ENCODE measurements at regions not wholly inside any gene's neighbourhood (a gene's known extent, or its start where the extent isn't known, plus 50 kb on each side); places are given as distances from the start of the nearest gene placed in this dataset.
A peak's percentile ranks its signal among the peaks of the same experiment; 100 is the strongest.

DNA sequence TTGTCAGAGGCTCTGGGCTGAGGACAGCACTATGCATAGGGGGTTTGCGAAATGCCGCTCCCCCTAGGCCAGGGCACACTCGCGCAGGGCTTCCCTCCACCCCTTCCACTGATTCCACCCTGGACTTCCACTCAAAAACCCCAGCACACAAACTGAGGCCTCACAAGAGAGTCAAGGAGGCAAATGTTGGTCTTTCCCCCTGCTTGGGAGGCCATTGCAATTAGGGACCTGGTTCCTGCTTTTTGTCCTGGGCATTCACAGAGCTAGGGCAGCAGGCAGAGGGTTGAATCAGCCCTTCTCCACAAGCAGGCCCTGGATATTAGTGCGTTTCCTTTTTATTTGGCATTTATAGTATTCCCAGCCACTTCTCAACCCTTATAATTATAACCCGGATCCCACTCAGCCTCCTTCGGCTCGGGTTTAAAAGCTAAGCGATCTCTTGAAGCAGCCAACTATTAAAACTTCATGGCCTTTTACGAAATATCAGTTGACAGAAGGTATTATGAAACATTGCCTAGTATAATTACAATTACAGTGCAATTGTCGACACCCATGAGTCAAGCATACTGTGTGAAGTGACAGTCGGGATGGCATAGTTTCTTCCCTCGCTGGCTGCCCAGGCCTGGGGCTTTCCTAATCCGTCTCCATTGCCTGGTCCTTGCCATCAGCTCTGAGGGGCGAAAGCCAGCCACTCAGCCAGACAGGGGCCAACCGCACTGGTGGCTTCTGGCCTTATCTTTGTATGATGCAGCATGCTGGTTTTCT, 285.5 kb upstream of the MAP3K1 start:
- Histone ChIP-seq H3K4me3 (no peak overlapping the region), H3K79me2 (ENCODE audit: control insufficient read depth, insufficient read depth, low read length) (no peaks in the 10 kb centered on the region), H3K27ac (ENCODE audit: extremely low read depth, low read depth, low read length) (no peak overlapping the region), H3K4me1 (replicated peaks in 1 of 2; ENCODE audit: control insufficient read depth in 2 of 2, insufficient read depth in 2 of 2, low read length in 2 of 2) (peaks cover 0 to 9% of the 10 kb centered on the region in 2 experiments; a peak in 4 of 5 replicates), H3K36me3 (ENCODE audit: control insufficient read depth, insufficient read depth, low read length) (no peaks in the 10 kb centered on the region), H3K9me1 (ENCODE audit: control insufficient read depth, insufficient read depth, low read length) (no peaks in the 10 kb centered on the region), H3K4me2 (ENCODE audit: insufficient read depth, low read length) (no peak overlapping the region), H3K27me3 (ENCODE audit: control insufficient read depth in 2 of 2, insufficient read depth in 2 of 2, low read length in 2 of 2) (peaks cover 0 to 6% of the 10 kb centered on the region in 2 experiments; a peak in 2 of 5 replicates), H4K20me1 (replicated peaks; ENCODE audit: control insufficient read depth, insufficient read depth, low read length) (no peaks in the 10 kb centered on the region; the same call in 1 of the 2 replicates), H3K9ac (ENCODE audit: insufficient read depth in 1 of 2, low read depth in 2 of 2, low read length in 2 of 2) (no peak overlapping the region), H3K9me3 (replicated peaks; ENCODE audit: control insufficient read depth, insufficient read depth, low read depth, low read length) (no peaks in the 10 kb centered on the region), H2AFZ (ENCODE audit: low read depth, low read length) (peak overlapping the region; percentile 18; the same call in 1 of the 2 replicates)
- no peak; the same call in 2 of the 3 replicates for ATAC-seq
- TF ChIP-seq MTF1 (CRISPR knock-in tag; IDR thresholded peaks at IDR 0.05; ENCODE audit: borderline replicate concordance) (no peak), KLF6 (CRISPR knock-in tag; IDR thresholded peaks at IDR 0.05; ENCODE audit: borderline replicate concordance) (no peak), GABPA (tag; conservative IDR thresholded peaks at IDR 0.05; ENCODE audit: low read depth) (no peak), HDGF (IDR thresholded peaks at IDR 0.05) (no peak)
- DNase-seq (ENCODE audit: extremely low read depth in 1 of 4, low spot score in 3 of 4) = peak in 2 of 4 experiments; percentile 6 to 9
- BruUV-seq (replicated peaks) = no TSS peak
- 21% methylated on average over 16 of the region's 16 CpGs for WGBS (ENCODE audit: insufficient coverage, low coverage, missing lambda C conversion rate)
- FAIRE-seq = no peak
- ChIA-PET POLR2A (interaction anchor here (0.5 to 0.8 kb wide), 2 partner anchors 11 to 148 kb away, joined by 3 to 4 read pairs; no protein-coding TSS in a partner anchor), CTCF (ENCODE audit: low intra/inter-chr PET ratio) (no interaction called here)
- in situ Hi-C loops (cut with MboI) (no loop called here), intact Hi-C loops (cut with micrococcal nuclease) (no loop called here)

DNA sequence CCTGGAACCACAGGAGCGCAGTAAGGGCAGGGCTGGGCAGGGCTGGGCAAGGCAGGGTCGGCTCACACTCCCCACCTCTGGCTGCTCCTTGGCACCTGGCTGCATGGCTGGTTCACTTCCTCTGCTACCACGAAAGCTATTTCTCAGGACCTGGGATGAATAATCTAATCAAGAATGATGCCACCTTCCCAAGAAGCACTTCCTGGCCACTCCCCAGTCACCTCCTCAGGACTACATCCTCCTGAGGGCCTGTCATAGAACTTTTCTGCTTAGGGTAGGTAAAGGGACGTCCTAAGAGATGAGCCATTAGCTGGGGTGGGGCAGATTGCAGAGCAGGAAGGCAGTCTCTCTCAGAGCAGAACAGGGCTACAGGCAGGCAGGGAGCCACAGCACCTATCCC, 288.2 kb upstream of the MAP3K1 start:
- H3K9ac ChIP-seq (ENCODE audit: insufficient read depth in 1 of 2, low read depth in 2 of 2, low read length in 2 of 2) = no peak overlapping the region
- no peak overlapping the region for H3K4me2 ChIP-seq (ENCODE audit: insufficient read depth, low read length)
- WGBS (ENCODE audit: insufficient coverage, low coverage, missing lambda C conversion rate) = 16% methylated on average over 4 of the region's 4 CpGs
- FAIRE-seq (no peak), ATAC-seq (no peak), DNase-seq (ENCODE audit: extremely low read depth in 1 of 4, low spot score in 3 of 4) (no peak)
- H3K79me2 ChIP-seq (ENCODE audit: control insufficient read depth, insufficient read depth, low read length) = no peaks in the 10 kb centered on the region
- BruUV-seq (replicated peaks) = no TSS peak
- H3K9me3 ChIP-seq (replicated peaks; ENCODE audit: control insufficient read depth, insufficient read depth, low read depth, low read length) = no peaks in the 10 kb centered on the region
- POLR2A ChIA-PET = no interaction called here
- CTCF ChIA-PET (ENCODE audit: low intra/inter-chr PET ratio) = no interaction called here
- in situ Hi-C loops (cut with MboI) = no loop called here
- no peaks in the 10 kb centered on the region for H3K36me3 ChIP-seq (ENCODE audit: control insufficient read depth, insufficient read depth, low read length)
- H3K4me3 ChIP-seq = no peak overlapping the region
- no peaks in the 10 kb centered on the region for H4K20me1 ChIP-seq (replicated peaks; ENCODE audit: control insufficient read depth, insufficient read depth, low read length)
- TF ChIP-seq TBP (optimal IDR thresholded peaks at IDR 0.05; ENCODE audit: low read depth, low read length) (no peak), ZNF696 (CRISPR knock-in tag; conservative IDR thresholded peaks at IDR 0.05) (no peak), ZNF780A (CRISPR knock-in tag; IDR thresholded peaks at IDR 0.05) (no peak), ETS2 (tag; IDR thresholded peaks at IDR 0.05; ENCODE audit: borderline replicate concordance, poor library complexity, severe bottlenecking) (no peak), NFIX (CRISPR knock-in tag; IDR thresholded peaks at IDR 0.05; ENCODE audit: low read depth) (no peak)
- H3K27me3 ChIP-seq (ENCODE audit: control insufficient read depth in 2 of 2, insufficient read depth in 2 of 2, low read length in 2 of 2) = peaks cover 0 to 11% of the 10 kb centered on the region in 2 experiments; a peak in 3 of 5 replicates
- no peaks in the 10 kb centered on the region; a peak in 1 of 5 replicates for H3K4me1 ChIP-seq (replicated peaks in 1 of 2; ENCODE audit: control insufficient read depth in 2 of 2, insufficient read depth in 2 of 2, low read length in 2 of 2)
- no peak overlapping the region for H3K27ac ChIP-seq (ENCODE audit: extremely low read depth, low read depth, low read length)
- no peak overlapping the region for H2AFZ ChIP-seq (ENCODE audit: low read depth, low read length)
- no peaks in the 10 kb centered on the region for H3K9me1 ChIP-seq (ENCODE audit: control insufficient read depth, insufficient read depth, low read length)
- intact Hi-C loops (cut with micrococcal nuclease) = no loop called here

All from K562 (cell line).